OCI-LY7 (cell line): ENCODE measurements at regions not wholly inside any gene's neighbourhood (a gene's known extent, or its start where the extent isn't known, plus 50 kb on each side); places are given as distances from the start of the nearest gene placed in this dataset.

Experiments
- BruUV-seq: library from RNA; stranded (reverse); fragments of 400-500 nt; replicated peaks from 2 replicates; lab custom pipeline; 2021; lab: Mats Ljungman, UMichigan
- CTCF ChIA-PET: fragments of 300-600 bp; sonication (Branson Sonifier 250); formaldehyde crosslinking; loops from one replicate; lab custom pipeline; 2022; ENCODE audit warnings: antibody characterized with exemption; ENCODE audit not compliant: unreplicated experiment; lab: Charles Lee
- POLR2A ChIA-PET: fragments of 300-600 bp; sonication (Branson Sonifier 250); formaldehyde crosslinking; loops from one replicate; lab custom pipeline; 2022; ENCODE audit warnings: antibody characterized with exemption; lab: Charles Lee
- DNase-seq: peaks from one replicate; pipeline ENCODE4 v3.0.0-alpha.2; 2015; ENCODE audit warnings: low spot score
- H2AFZ ChIP-seq: fragments of 200-600 bp; sonication (generic), shearing (Covaris generic); 2 replicates; pipeline ENCODE4 v1.6.1; 2014; ENCODE audit warnings: mild to moderate bottlenecking, antibody characterized with exemption, low read length, moderate library complexity
- H3K27ac ChIP-seq: fragments of 200-600 bp; sonication (generic); 2 replicates; pipeline ENCODE4 v1.5.1; 2014; ENCODE audit warnings: mixed run types, low read depth, mild to moderate bottlenecking, moderate library complexity, low read length, inconsistent platforms; ENCODE audit not compliant: poor library complexity, severe bottlenecking
- H3K36me3 ChIP-seq: fragments of 200-600 bp; sonication (generic); 2 replicates; pipeline ENCODE4 v1.6.1; 2014; ENCODE audit warnings: mild to moderate bottlenecking, antibody characterized with exemption, low read length, moderate library complexity, mixed read lengths; ENCODE audit not compliant: insufficient read depth
- H3K4me1 ChIP-seq: fragments of 200-600 bp; sonication (generic); 2 replicates; pipeline ENCODE4 v1.5.1; 2014; ENCODE audit warnings: mild to moderate bottlenecking, low read length; ENCODE audit not compliant: insufficient read depth, poor library complexity, severe bottlenecking
- H3K4me2 ChIP-seq: fragments of 200-600 bp; sonication (generic); 2 replicates; pipeline ENCODE4 v1.6.1; 2014; ENCODE audit warnings: mild to moderate bottlenecking, low read length
- H3K4me3 ChIP-seq: fragments of 200-600 bp; sonication (generic); 2 replicates; pipeline ENCODE4 v1.5.1; 2014; ENCODE audit warnings: mild to moderate bottlenecking, low read depth, low read length; ENCODE audit not compliant: poor library complexity, severe bottlenecking
- H3K79me2 ChIP-seq: fragments of 200-600 bp; sonication (generic); 2 replicates; pipeline ENCODE4 v1.6.1; 2016; ENCODE audit warnings: low read depth, mild to moderate bottlenecking, low read length, moderate library complexity, mixed read lengths; ENCODE audit not compliant: insufficient read depth
- H3K9me2 ChIP-seq: fragments of 200-600 bp; sonication (generic); 2 replicates; pipeline ENCODE4 v1.6.1; 2016; ENCODE audit warnings: mild to moderate bottlenecking, low read length, mixed read lengths; ENCODE audit not compliant: insufficient read depth
- H3K9me3 ChIP-seq: fragments of 200-600 bp; sonication (generic); 2 replicates; pipeline ENCODE4 v1.6.1; 2014; ENCODE audit warnings: mild to moderate bottlenecking, mixed run types, low read length, mixed read lengths
- H4K20me1 ChIP-seq: fragments of 200-600 bp; sonication (generic); 2 replicates; pipeline ENCODE4 v1.6.1; 2014; ENCODE audit warnings: mild to moderate bottlenecking, antibody characterized with exemption, low read length, moderate library complexity, mixed read lengths; ENCODE audit not compliant: insufficient read depth
- CTCF ChIP-seq: fragments of 200-600 bp; sonication (generic); conservative IDR thresholded peaks from 2 replicates; pipeline ENCODE4 v1.5.1; 2014; ENCODE audit warnings: mild to moderate bottlenecking, antibody characterized with exemption, low read length, moderate library complexity, mixed read lengths
- EZH2phosphoT487 ChIP-seq: fragments of 200-600 bp; sonication (generic); IDR thresholded peaks from 2 replicates; pipeline ENCODE4 v1.6.1; 2018; ENCODE audit warnings: low read depth, borderline replicate concordance, mild to moderate bottlenecking, mixed run types, antibody characterized with exemption, low read length, moderate library complexity, mixed read lengths
- intact Hi-C: fragments of 100-400 bp; cut with micrococcal nuclease; formaldehyde crosslinking; loops from one replicate; pipeline ENCODE4 v1.10.0; 2022; ENCODE audit not compliant: unreplicated experiment

DNA sequence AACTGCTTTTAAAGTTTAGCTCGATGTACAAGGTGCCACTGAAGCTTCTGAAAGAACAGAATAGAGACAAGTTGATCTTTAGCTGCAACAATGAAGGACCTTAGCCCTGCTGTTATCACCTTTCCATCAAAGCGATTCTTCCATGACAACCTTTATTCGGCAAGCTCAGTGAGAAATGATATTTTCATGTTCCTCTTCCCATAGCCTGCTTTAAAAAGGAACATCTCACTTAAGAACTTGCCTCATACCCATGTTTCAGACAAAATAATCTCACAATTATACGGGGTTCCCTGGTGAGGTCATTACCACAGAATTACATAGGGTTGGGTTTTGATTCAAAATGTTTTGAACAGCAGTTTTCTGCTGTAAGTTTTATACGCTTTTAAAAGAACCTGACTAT, 264.2 kb downstream of the THBS2 start:
- DNase-seq, result no peak
- no peaks in the 10 kb centered on the region for H3K9me3 ChIP-seq
- no peak overlapping the region for H2AFZ ChIP-seq
- no peaks in the 10 kb centered on the region for H3K9me2 ChIP-seq
- BruUV-seq, result no TSS peak
- H3K4me2 ChIP-seq, result no peak overlapping the region
- H3K4me1 ChIP-seq, result no peaks in the 10 kb centered on the region
- intact Hi-C loops, result no loop called here
- no peaks in the 10 kb centered on the region for H3K79me2 ChIP-seq
- H3K4me3 ChIP-seq, result no peak overlapping the region
- ChIA-PET POLR2A (no interaction called here), CTCF (no interaction called here)
- no peaks in the 10 kb centered on the region for H4K20me1 ChIP-seq
- H3K27ac ChIP-seq, result no peak overlapping the region
- TF ChIP-seq EZH2phosphoT487, result no peak
- no peak for TF ChIP-seq CTCF
- H3K36me3 ChIP-seq, result no peaks in the 10 kb centered on the region

GRCh38 chr6:168988801-168989200, 264.8 kb downstream of the THBS2 start:
- Histone ChIP-seq H3K36me3 (no peaks in the 10 kb centered on the region), H3K4me1 (no peaks in the 10 kb centered on the region), H3K9me2 (no peaks in the 10 kb centered on the region), H2AFZ (no peak overlapping the region), H3K79me2 (no peaks in the 10 kb centered on the region), H3K4me2 (no peak overlapping the region), H3K27ac (no peak overlapping the region), H3K4me3 (no peak overlapping the region), H3K9me3 (no peaks in the 10 kb centered on the region), H4K20me1 (no peaks in the 10 kb centered on the region)
- POLR2A ChIA-PET, result no interaction called here
- no peak for DNase-seq
- intact Hi-C loops, result no loop called here
- TF ChIP-seq CTCF (no peak), EZH2phosphoT487 (no peak)
- CTCF ChIA-PET, result no interaction called here
- no TSS peak for BruUV-seq

DNA sequence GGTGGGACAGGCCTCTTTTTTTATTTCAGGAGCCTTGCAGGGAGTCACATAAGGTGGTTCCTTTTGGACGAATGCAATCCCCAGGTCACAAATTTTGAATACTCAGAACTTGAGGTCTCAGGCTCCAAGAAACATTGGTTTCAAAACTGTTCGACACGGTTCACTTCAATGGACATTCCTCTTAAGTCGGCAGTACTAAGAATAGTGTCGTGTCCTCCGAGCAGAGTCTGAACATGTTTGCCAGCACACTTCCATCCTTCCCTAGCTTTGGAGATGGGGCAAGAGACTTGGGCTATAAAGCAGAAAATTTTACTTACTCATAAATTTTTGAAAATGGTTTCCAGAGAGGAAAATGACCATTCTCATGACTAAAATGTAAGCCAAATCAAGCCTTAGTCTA, 265.4 kb downstream of the THBS2 start:
- POLR2A ChIA-PET, result no interaction called here
- no peaks in the 10 kb centered on the region for H3K4me1 ChIP-seq
- H3K79me2 ChIP-seq, result no peaks in the 10 kb centered on the region
- no peaks in the 10 kb centered on the region for H4K20me1 ChIP-seq
- H3K4me3 ChIP-seq, result no peak overlapping the region
- no TSS peak for BruUV-seq
- DNase-seq, result no peak
- H3K9me3 ChIP-seq, result no peaks in the 10 kb centered on the region
- no peak for TF ChIP-seq CTCF
- no peak for TF ChIP-seq EZH2phosphoT487
- no peak overlapping the region for H3K4me2 ChIP-seq
- CTCF ChIA-PET, result no interaction called here
- no peaks in the 10 kb centered on the region for H3K9me2 ChIP-seq
- no peak overlapping the region for H2AFZ ChIP-seq
- intact Hi-C loops, result no loop called here
- no peak overlapping the region for H3K27ac ChIP-seq
- no peaks in the 10 kb centered on the region for H3K36me3 ChIP-seq
